Stomach (tissue), 8 donors: ENCODE measurements at regions not wholly inside any gene's neighbourhood (a gene's known extent, or its start where the extent isn't known, plus 50 kb on each side); places are given as distances from the start of the nearest gene placed in this dataset.
A peak's percentile ranks its signal among the peaks of the same experiment; 100 is the strongest.

Experiments used
- DNase-seq, 2 donors: peaks; one replicate each; pipeline versions ENCODE4 v3.0.0 to v3.0.0-alpha.2; 2013 to 2019
- H3K27ac ChIP-seq, 5 donors: fragments of 200-600 bp in 4 of 5; sonication (generic) in 4 of 5; one replicate each; pipeline ENCODE4 v1.5.1; 2013 to 2019; ENCODE audit warnings: mild to moderate bottlenecking in 1 of 5, moderate library complexity in 1 of 5
- H3K27me3 ChIP-seq, 3 donors: fragments of 200-600 bp; sonication (generic); one replicate each; pipeline ENCODE4 v1.5.1; 2017 to 2019; ENCODE audit warnings: mixed run types in 1 of 3
- H3K36me3 ChIP-seq, 4 donors: fragments of 200-600 bp; sonication (generic); 1 replicate in 3 of 4; 2 replicates in 1 of 4; pipeline ENCODE4 v1.5.1; 2016 to 2019
- H3K4me1 ChIP-seq, 4 donors: fragments of 200-600 bp; sonication (generic); one replicate each; pipeline ENCODE4 v1.5.1; 2016 to 2019
- H3K4me3 ChIP-seq, 4 donors: fragments of 200-600 bp; sonication (generic) in 3 of 4; one replicate each; pipeline ENCODE4 v1.5.1; 2016 to 2019; ENCODE audit warnings: mild to moderate bottlenecking in 1 of 4
- H3K9me3 ChIP-seq, 4 donors: fragments of 200-600 bp; sonication (generic); one replicate each; pipeline ENCODE4 v1.5.1; 2016 to 2019
- CTCF ChIP-seq, 7 experiments: fragments of 450-650 bp in 4 of 7; fragments of 200-600 bp in 3 of 7; sonication (generic) in 3 of 7; IDR thresholded peaks; one replicate each; pipeline ENCODE4 v1.5.1; 2016 to 2019; ENCODE audit warnings: antibody characterized with exemption in 7 of 7, control low read depth in 2 of 7, mild to moderate bottlenecking in 1 of 7
- EP300 ChIP-seq: sonication (generic); formaldehyde crosslinking; IDR thresholded peaks from one replicate; pipeline ENCODE4 v1.6.1; 2017; ENCODE audit warnings: antibody characterized with exemption
- POLR2A ChIP-seq, 4 donors: fragments of 450-650 bp; IDR thresholded peaks; one replicate each; pipeline ENCODE4 v1.6.1; 2016; ENCODE audit warnings: antibody characterized with exemption in 4 of 4, control low read depth in 2 of 4, mild to moderate bottlenecking in 1 of 4, moderate library complexity in 1 of 4
- POLR2AphosphoS5 ChIP-seq, 3 donors: sonication (generic); formaldehyde crosslinking; IDR thresholded peaks; one replicate each; pipeline ENCODE4 v1.6.1; 2016; ENCODE audit warnings: antibody characterized with exemption in 3 of 3
- WGBS, 5 donors: extraction: QIAGEN DNeasy Blood & Tissue Kit in 3 of 5; methylation state at CpG; one replicate each; pipeline versions ENCODE4 v1.1.5 to v1.1.7; 2013 to 2018; 5-methylcytosine and 5-hydroxymethylcytosine counted together
- intact Hi-C: fragments of 100-400 bp; cut with DNase I; formaldehyde crosslinking; loops from one replicate; pipeline ENCODE4 v1.15.1; 2023; ENCODE audit warnings: low total_unique reads
- donor health status: healthy with polysubstance abuse.
- donor health status: Bipolar disorder and iron deficiency.
- donor health status: healthy.

GRCh38 chr1:55522982-55523381, 307.8 kb upstream of the USP24 start:
- Histone ChIP-seq H3K36me3 (no peaks in the 10 kb centered on the region), H3K9me3 (no peaks in the 10 kb centered on the region), H3K27me3 (no peaks in the 10 kb centered on the region), H3K4me3 (no peak overlapping the region), H3K27ac (no peak overlapping the region), H3K4me1 (peaks cover 0 to 5% (median 0%) of the 10 kb centered on the region in 4 donors)
- 35 to 77% (median 51%) methylated on average over 2 of the region's 2 CpGs for WGBS, 5 donors
- DNase-seq, result no peak
- intact Hi-C loops, result no loop called here
- TF ChIP-seq CTCF (IDR thresholded peaks at IDR 0.05) (no peak), POLR2A (IDR thresholded peaks at IDR 0.05) (no peak), EP300 (no peak), POLR2AphosphoS5 (IDR thresholded peaks at IDR 0.05) (no peak)

- no peak for DNase-seq
- intact Hi-C loops, result no loop called here
- Histone ChIP-seq H3K4me3 (no peak overlapping the region), H3K4me1 (peaks cover 0 to 5% (median 0%) of the 10 kb centered on the region in 4 donors), H3K9me3 (no peaks in the 10 kb centered on the region), H3K36me3 (no peaks in the 10 kb centered on the region), H3K27me3 (no peaks in the 10 kb centered on the region), H3K27ac (no peak overlapping the region)
- TF ChIP-seq POLR2AphosphoS5 (IDR thresholded peaks at IDR 0.05), result no peak
- no peak for TF ChIP-seq CTCF (IDR thresholded peaks at IDR 0.05)
- TF ChIP-seq EP300, result no peak
- TF ChIP-seq POLR2A (IDR thresholded peaks at IDR 0.05), result no peak
- WGBS, 5 donors, result 50 to 73% (median 59%) methylated on average over 7 of the region's 7 CpGs
Observed at GRCh38 chr1:55522353-55522903, 307.3 kb upstream of the USP24 start.

GRCh38 chr1:55520861-55521260, 305.7 kb upstream of the USP24 start:
- no peak for DNase-seq
- no peaks in the 10 kb centered on the region for H3K4me1 ChIP-seq
- TF ChIP-seq POLR2A (IDR thresholded peaks at IDR 0.05) (no peak), EP300 (no peak), CTCF (IDR thresholded peaks at IDR 0.05) (no peak), POLR2AphosphoS5 (IDR thresholded peaks at IDR 0.05) (no peak)
- no peaks in the 10 kb centered on the region for H3K9me3 ChIP-seq
- 79 to 90% (median 83%) methylated on average over 2 of the region's 2 CpGs for WGBS, 5 donors
- no peaks in the 10 kb centered on the region for H3K36me3 ChIP-seq
- no peak overlapping the region for H3K4me3 ChIP-seq
- intact Hi-C loops, result no loop called here
- H3K27ac ChIP-seq, result no peak overlapping the region
- no peaks in the 10 kb centered on the region for H3K27me3 ChIP-seq

- intact Hi-C loops, result no loop called here
- Histone ChIP-seq H3K27me3 (no peaks in the 10 kb centered on the region), H3K27ac (no peak overlapping the region), H3K4me1 (no peaks in the 10 kb centered on the region), H3K36me3 (no peaks in the 10 kb centered on the region), H3K4me3 (no peak overlapping the region), H3K9me3 (no peaks in the 10 kb centered on the region)
- peak in 1 of 3 donors; percentile 17 for TF ChIP-seq POLR2AphosphoS5 (IDR thresholded peaks at IDR 0.05)
- no peak for TF ChIP-seq CTCF (IDR thresholded peaks at IDR 0.05)
- WGBS, 5 donors, result 60 to 78% (median 64%) methylated on average over 6 of the region's 6 CpGs
- no peak for DNase-seq
Observed at GRCh38 chr1:55519937-55520683, 304.9 kb upstream of the USP24 start.
